HepG2 (cell line): ENCODE measurements at regions not wholly inside any gene's neighbourhood (a gene's known extent, or its start where the extent isn't known, plus 50 kb on each side); places are given as distances from the start of the nearest gene placed in this dataset.

Experiments
- CHD4 ChIP-seq: fragments of 200-600 bp; sonication (generic); IDR thresholded peaks from 2 replicates; pipeline ENCODE4 v1.7.0; 2017; ENCODE audit warnings: mild to moderate bottlenecking, low read length, borderline replicate concordance
- EZH2 ChIP-seq: conservative IDR thresholded peaks from 2 replicates; pipeline ENCODE4 v1.6.1; 2012; ENCODE audit warnings: mild to moderate bottlenecking, low read depth, low read length, moderate library complexity
- POLR2A ChIP-seq, 2 experiments: IDR thresholded peaks; 2 replicates each; pipeline ENCODE4 v1.6.1; 2011; ENCODE audit warnings: low read depth in 2 of 2, low read length in 2 of 2, mild to moderate bottlenecking in 1 of 2, moderate library complexity in 1 of 2; ENCODE audit not compliant: insufficient read depth in 1 of 2
- POLR2G ChIP-seq: fragments of 200-400 bp; formaldehyde crosslinking; IDR thresholded peaks from 2 replicates; pipeline ENCODE4 v1.6.1; 2018; ENCODE audit warnings: mild to moderate bottlenecking, low read depth, low read length, moderate library complexity
- RBM22 ChIP-seq: fragments of 200-400 bp; formaldehyde crosslinking; optimal IDR thresholded peaks from 2 replicates; pipeline ENCODE3; 2017; ENCODE audit warnings: mild to moderate bottlenecking, low read length, moderate library complexity
- STAT5B ChIP-seq: sonication (generic); formaldehyde crosslinking; IDR thresholded peaks from 2 replicates; pipeline ENCODE4 v1.4.0; 2020; ENCODE audit warnings: missing genetic modification reagents
- TOE1 ChIP-seq: sonication (generic); formaldehyde crosslinking; IDR thresholded peaks from 2 replicates; pipeline ENCODE4 v1.4.0; 2020; ENCODE audit warnings: mild to moderate bottlenecking, missing genetic modification reagents
- ZFP36L2 ChIP-seq: sonication (generic); formaldehyde crosslinking; IDR thresholded peaks from 2 replicates; pipeline ENCODE4 v1.4.0; 2020; ENCODE audit warnings: missing genetic modification reagents
- ZNF383 ChIP-seq: sonication (generic); formaldehyde crosslinking; IDR thresholded peaks from 2 replicates; pipeline ENCODE4 v1.4.0; 2020; ENCODE audit warnings: missing genetic modification reagents, mild to moderate bottlenecking, borderline replicate concordance
- ZNF431 ChIP-seq: sonication (generic); formaldehyde crosslinking; IDR thresholded peaks from 2 replicates; pipeline ENCODE4 v1.9.0; 2022; ENCODE audit warnings: missing genetic modification reagents, low read depth, mild to moderate bottlenecking, borderline replicate concordance
- ZSCAN20 ChIP-seq: sonication (generic); formaldehyde crosslinking; IDR thresholded peaks from 2 replicates; pipeline ENCODE4 v1.4.0; 2020; ENCODE audit warnings: missing genetic modification reagents, mild to moderate bottlenecking, borderline replicate concordance
- TF ChIP-seq, protein P1 (sequence below): sonication (generic); formaldehyde crosslinking; IDR thresholded peaks from 2 replicates; pipeline ENCODE4 v1.5.0; 2020; ENCODE audit warnings: mild to moderate bottlenecking, missing genetic modification reagents, moderate library complexity
- TF ChIP-seq, protein P2 (sequence below): sonication (generic); formaldehyde crosslinking; IDR thresholded peaks from 2 replicates; pipeline ENCODE4 v1.5.1; 2020; ENCODE audit warnings: mild to moderate bottlenecking, missing genetic modification reagents, moderate library complexity

DNA sequence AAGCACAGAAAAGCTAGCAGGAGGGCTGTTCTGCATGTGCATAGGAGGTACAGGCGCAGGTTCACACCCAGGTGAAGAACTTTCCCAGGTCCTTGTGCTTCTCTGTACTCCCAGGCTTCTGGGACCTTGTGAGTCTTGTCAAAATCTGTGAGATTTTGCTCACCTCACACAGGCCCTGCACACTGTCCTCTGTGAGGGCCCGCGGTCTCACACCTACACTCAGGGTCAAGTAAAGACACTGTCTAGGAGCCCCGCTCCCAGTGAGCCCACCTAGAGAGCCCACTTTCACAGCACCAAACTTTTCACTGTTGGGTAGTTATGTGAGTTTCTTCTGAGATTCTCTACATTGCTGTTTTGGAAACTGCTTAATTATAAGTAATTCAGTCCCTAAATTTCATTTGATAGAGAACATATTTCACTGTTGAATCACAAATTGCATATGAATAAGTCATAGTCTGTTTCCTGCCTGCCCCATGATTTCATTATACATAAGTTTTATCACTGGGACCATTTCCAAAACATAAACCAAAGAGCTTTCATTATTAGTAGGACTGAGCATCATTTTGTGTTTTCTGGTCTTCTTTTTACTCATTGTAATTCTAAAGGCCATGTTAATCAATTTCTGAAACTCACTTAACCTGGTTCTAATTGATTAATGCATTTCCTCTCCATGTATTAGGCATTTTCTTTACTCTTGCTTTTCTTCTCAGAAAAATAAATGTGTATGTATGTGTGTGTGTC lies 234.2 kb upstream of the SPOPL start:
- TF ChIP-seq EZH2 (no peak), ZNF383 (no peak), POLR2A (IDR thresholded peaks at IDR 0.05; ENCODE audit: insufficient read depth in 1 of 2, low read depth in 2 of 2, low read length in 2 of 2) (no peak), POLR2G (no peak), CHD4 (no peak), STAT5B (CRISPR knock-in tag) (no peak), TOE1 (CRISPR knock-in tag) (no peak), ZFP36L2 (CRISPR knock-in tag) (no peak), ZNF431 (CRISPR knock-in tag) (no peak), RBM22 (no peak), ZSCAN20 (CRISPR knock-in tag) (no peak)
- TF ChIP-seq, protein P1, sequence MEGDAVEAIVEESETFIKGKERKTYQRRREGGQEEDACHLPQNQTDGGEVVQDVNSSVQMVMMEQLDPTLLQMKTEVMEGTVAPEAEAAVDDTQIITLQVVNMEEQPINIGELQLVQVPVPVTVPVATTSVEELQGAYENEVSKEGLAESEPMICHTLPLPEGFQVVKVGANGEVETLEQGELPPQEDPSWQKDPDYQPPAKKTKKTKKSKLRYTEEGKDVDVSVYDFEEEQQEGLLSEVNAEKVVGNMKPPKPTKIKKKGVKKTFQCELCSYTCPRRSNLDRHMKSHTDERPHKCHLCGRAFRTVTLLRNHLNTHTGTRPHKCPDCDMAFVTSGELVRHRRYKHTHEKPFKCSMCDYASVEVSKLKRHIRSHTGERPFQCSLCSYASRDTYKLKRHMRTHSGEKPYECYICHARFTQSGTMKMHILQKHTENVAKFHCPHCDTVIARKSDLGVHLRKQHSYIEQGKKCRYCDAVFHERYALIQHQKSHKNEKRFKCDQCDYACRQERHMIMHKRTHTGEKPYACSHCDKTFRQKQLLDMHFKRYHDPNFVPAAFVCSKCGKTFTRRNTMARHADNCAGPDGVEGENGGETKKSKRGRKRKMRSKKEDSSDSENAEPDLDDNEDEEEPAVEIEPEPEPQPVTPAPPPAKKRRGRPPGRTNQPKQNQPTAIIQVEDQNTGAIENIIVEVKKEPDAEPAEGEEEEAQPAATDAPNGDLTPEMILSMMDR (CRISPR knock-in tag): no peak
- TF ChIP-seq, protein P2, sequence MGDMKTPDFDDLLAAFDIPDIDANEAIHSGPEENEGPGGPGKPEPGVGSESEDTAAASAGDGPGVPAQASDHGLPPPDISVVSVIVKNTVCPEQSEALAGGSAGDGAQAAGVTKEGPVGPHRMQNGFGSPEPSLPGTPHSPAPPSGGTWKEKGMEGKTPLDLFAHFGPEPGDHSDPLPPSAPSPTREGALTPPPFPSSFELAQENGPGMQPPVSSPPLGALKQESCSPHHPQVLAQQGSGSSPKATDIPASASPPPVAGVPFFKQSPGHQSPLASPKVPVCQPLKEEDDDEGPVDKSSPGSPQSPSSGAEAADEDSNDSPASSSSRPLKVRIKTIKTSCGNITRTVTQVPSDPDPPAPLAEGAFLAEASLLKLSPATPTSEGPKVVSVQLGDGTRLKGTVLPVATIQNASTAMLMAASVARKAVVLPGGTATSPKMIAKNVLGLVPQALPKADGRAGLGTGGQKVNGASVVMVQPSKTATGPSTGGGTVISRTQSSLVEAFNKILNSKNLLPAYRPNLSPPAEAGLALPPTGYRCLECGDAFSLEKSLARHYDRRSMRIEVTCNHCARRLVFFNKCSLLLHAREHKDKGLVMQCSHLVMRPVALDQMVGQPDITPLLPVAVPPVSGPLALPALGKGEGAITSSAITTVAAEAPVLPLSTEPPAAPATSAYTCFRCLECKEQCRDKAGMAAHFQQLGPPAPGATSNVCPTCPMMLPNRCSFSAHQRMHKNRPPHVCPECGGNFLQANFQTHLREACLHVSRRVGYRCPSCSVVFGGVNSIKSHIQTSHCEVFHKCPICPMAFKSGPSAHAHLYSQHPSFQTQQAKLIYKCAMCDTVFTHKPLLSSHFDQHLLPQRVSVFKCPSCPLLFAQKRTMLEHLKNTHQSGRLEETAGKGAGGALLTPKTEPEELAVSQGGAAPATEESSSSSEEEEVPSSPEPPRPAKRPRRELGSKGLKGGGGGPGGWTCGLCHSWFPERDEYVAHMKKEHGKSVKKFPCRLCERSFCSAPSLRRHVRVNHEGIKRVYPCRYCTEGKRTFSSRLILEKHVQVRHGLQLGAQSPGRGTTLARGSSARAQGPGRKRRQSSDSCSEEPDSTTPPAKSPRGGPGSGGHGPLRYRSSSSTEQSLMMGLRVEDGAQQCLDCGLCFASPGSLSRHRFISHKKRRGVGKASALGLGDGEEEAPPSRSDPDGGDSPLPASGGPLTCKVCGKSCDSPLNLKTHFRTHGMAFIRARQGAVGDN (CRISPR knock-in tag): no peak
